B cell (primary cell): ENCODE measurements at regions not wholly inside any gene's neighbourhood (a gene's known extent, or its start where the extent isn't known, plus 50 kb on each side); places are given as distances from the start of the nearest gene placed in this dataset.

ENCODE experiments used
- ATAC-seq: fragments of 200-7000 bp; cut with Tn5 transposase; one replicate; pipeline ENCODE4 v1.10.0; 2021; ENCODE audit warnings: low read depth, mild to moderate bottlenecking, moderate number of reproducible peaks, moderate library complexity
- CTCF ChIA-PET: fragments of 350-600 bp; sonication (Branson Sonifier 250); formaldehyde crosslinking; loops from one replicate; lab custom pipeline; 2021; ENCODE audit warnings: antibody characterized with exemption, inconsistent platforms; lab: Charles Lee
- POLR2A ChIA-PET: fragments of 350-600 bp; sonication (Branson Sonifier 250); formaldehyde crosslinking; loops from one replicate; lab custom pipeline; 2021; ENCODE audit warnings: antibody characterized with exemption; lab: Charles Lee
- DNase-seq: peaks from one replicate; pipeline ENCODE4 v3.0.0; 2013
- H2AFZ ChIP-seq: 2 replicates; pipeline ENCODE4 v1.6.1; 2012; ENCODE audit warnings: mild to moderate bottlenecking, low read depth, low read length; ENCODE audit not compliant: insufficient read depth, poor library complexity, severe bottlenecking
- H3K27ac ChIP-seq, 2 donors: 1 replicate in 1 of 2; 2 replicates in 1 of 2; pipeline ENCODE4 v1.5.1; 2012 to 2013; ENCODE audit warnings: low read length in 2 of 2, mild to moderate bottlenecking in 2 of 2, moderate library complexity in 1 of 2
- H3K27me3 ChIP-seq, 4 experiments: fragments of 200-600 bp in 1 of 4; sonication (generic) in 1 of 4; replicated peaks in 1 of 4; 1 replicate in 2 of 4; 2 replicates in 2 of 4; pipeline versions ENCODE4 v1.6.1 to v1.7.0; 2013 to 2016; ENCODE audit warnings: low read length in 3 of 4, mild to moderate bottlenecking in 2 of 4, mixed read lengths in 1 of 4, moderate library complexity in 1 of 4; ENCODE audit not compliant: insufficient read depth in 4 of 4, control insufficient read depth in 3 of 4; ENCODE audit errors: control extremely low read depth in 1 of 4
- H3K36me3 ChIP-seq, 2 experiments: replicated peaks in 1 of 2; 1 replicate in 1 of 2; 2 replicates in 1 of 2; pipeline versions ENCODE4 v1.6.1 to v1.7.1; 2013; ENCODE audit warnings: low read length in 1 of 2; ENCODE audit not compliant: insufficient read depth in 2 of 2, control insufficient read depth in 1 of 2; ENCODE audit errors: control extremely low read depth in 1 of 2, extremely low read depth in 1 of 2
- H3K4me1 ChIP-seq, 2 donors: fragments of 200-600 bp in 1 of 2; sonication (generic) in 1 of 2; 1 replicate in 1 of 2; 2 replicates in 1 of 2; pipeline versions ENCODE4 v1.5.1 to v1.6.1; 2013 to 2017; ENCODE audit warnings: low read length in 2 of 2; ENCODE audit not compliant: control insufficient read depth in 2 of 2, insufficient read depth in 2 of 2
- H3K4me2 ChIP-seq: replicated peaks from 2 replicates; pipeline ENCODE3; 2012; ENCODE audit warnings: mild to moderate bottlenecking, low read depth, low read length; ENCODE audit not compliant: poor library complexity, severe bottlenecking
- H3K4me3 ChIP-seq, 5 experiments: fragments of 200-600 bp in 1 of 5; sonication (generic) in 1 of 5; 1 replicate in 3 of 5; 2 replicates in 2 of 5; pipeline versions ENCODE4 v1.5.1 to v1.7.0; 2011 to 2016; ENCODE audit warnings: low read length in 4 of 5, mild to moderate bottlenecking in 4 of 5, low read depth in 2 of 5, control low read depth in 1 of 5, moderate library complexity in 1 of 5; ENCODE audit not compliant: insufficient read depth in 1 of 5; ENCODE audit errors: control extremely low read depth in 1 of 5, extremely low read depth in 1 of 5
- H3K79me2 ChIP-seq: fragments of 200-600 bp; sonication (generic); one replicate; pipeline ENCODE4 v1.6.0; 2016; ENCODE audit warnings: low read length; ENCODE audit not compliant: control insufficient read depth, insufficient read depth
- H3K9ac ChIP-seq: fragments of 200-600 bp; sonication (generic); 2 replicates; pipeline ENCODE4 v1.6.1; 2017; ENCODE audit warnings: mild to moderate bottlenecking, low read length, moderate library complexity
- H3K9me3 ChIP-seq, 3 donors: one replicate each; pipeline versions ENCODE4 v1.6.1 to v1.7.1; 2013; ENCODE audit warnings: low read length in 2 of 3; ENCODE audit not compliant: control insufficient read depth in 2 of 3, insufficient read depth in 1 of 3; ENCODE audit errors: control extremely low read depth in 1 of 3
- H4K20me1 ChIP-seq: 2 replicates; pipeline ENCODE4 v1.6.0; 2012; ENCODE audit warnings: mild to moderate bottlenecking, low read length; ENCODE audit not compliant: insufficient read depth, control insufficient read depth, poor library complexity, severe bottlenecking
- H3K27ac Mint-ChIP-seq: one replicate; pipeline ENCODE4 v1.8.0; 2021; ENCODE audit warnings: mixed read lengths
- H3K27me3 Mint-ChIP-seq: one replicate; pipeline ENCODE4 v1.8.0; 2021; ENCODE audit warnings: mixed read lengths
- H3K4me1 Mint-ChIP-seq: one replicate; pipeline ENCODE4 v1.8.0; 2021; ENCODE audit warnings: mixed read lengths
- H3K4me3 Mint-ChIP-seq: one replicate; pipeline ENCODE4 v1.8.0; 2021; ENCODE audit warnings: mixed read lengths
- H3K9me3 Mint-ChIP-seq: one replicate; pipeline ENCODE4 v1.8.0; 2022; ENCODE audit warnings: mixed read lengths; ENCODE audit not compliant: insufficient read depth
- CTCF ChIP-seq: fragments of 200-600 bp; IDR thresholded peaks from one replicate; pipeline ENCODE4 v1.8.0; 2022; ENCODE audit warnings: antibody characterized with exemption, mild to moderate bottlenecking
- EZH2 ChIP-seq: IDR thresholded peaks from 2 replicates; pipeline ENCODE4 v1.6.1; 2012; ENCODE audit warnings: borderline replicate concordance, low read depth, mild to moderate bottlenecking, moderate library complexity, low read length; ENCODE audit not compliant: insufficient read depth, poor library complexity, severe bottlenecking
- WGBS: methylation state at CpG from one replicate; pipeline ENCODE4 v1.1.5; 2013; ENCODE audit warnings: missing lambda C conversion rate; ENCODE audit not compliant: insufficient coverage; 5-methylcytosine and 5-hydroxymethylcytosine counted together
- intact Hi-C: fragments of 100-400 bp; cut with micrococcal nuclease; formaldehyde crosslinking; loops from one replicate; pipeline ENCODE4 v1.10.0; 2022

- ATAC-seq (no peak), DNase-seq (no peak)
- H3K79me2 ChIP-seq: no peaks in the 10 kb centered on the region
- no peak overlapping the region for H2AFZ ChIP-seq
- 81% methylated on average over 3 of the region's 11 CpGs for WGBS
- H3K4me1 ChIP-seq: no peaks in the 10 kb centered on the region
- no peak overlapping the region for H3K9ac ChIP-seq
- no peak overlapping the region for H3K4me3 ChIP-seq
- Mint-ChIP-seq H3K27ac (no peak overlapping the region), H3K4me1 (no peaks in the 10 kb centered on the region), H3K4me3 (no peak overlapping the region), H3K9me3 (no peaks in the 10 kb centered on the region), H3K27me3 (peaks cover 3% of the 10 kb centered on the region)
- no peak overlapping the region for H3K4me2 ChIP-seq
- intact Hi-C loops: no loop called here
- no peaks in the 10 kb centered on the region for H4K20me1 ChIP-seq
- ChIA-PET CTCF (no interaction called here), POLR2A (no interaction called here)
- H3K36me3 ChIP-seq: no peaks in the 10 kb centered on the region
- no peak for TF ChIP-seq CTCF
- no peak for TF ChIP-seq EZH2
- H3K9me3 ChIP-seq: peaks cover 0 to 27% (median 5%) of the 10 kb centered on the region in 3 donors
- no peak overlapping the region for H3K27ac ChIP-seq
- no peaks in the 10 kb centered on the region for H3K27me3 ChIP-seq
These were observed 319.0 kb upstream of the RTL1 start for GRCh38 chr14:101222362-101223070.

- no peaks in the 10 kb centered on the region for H3K36me3 ChIP-seq
- H3K27me3 Mint-ChIP-seq: peaks cover 3% of the 10 kb centered on the region
- H3K27me3 ChIP-seq: no peaks in the 10 kb centered on the region
- H2AFZ ChIP-seq: no peak overlapping the region
- no peak overlapping the region for H3K4me3 Mint-ChIP-seq
- H3K4me3 ChIP-seq: no peak overlapping the region
- no peaks in the 10 kb centered on the region for H3K4me1 ChIP-seq
- H3K27ac Mint-ChIP-seq: no peak overlapping the region
- ATAC-seq: no peak
- 85% methylated on average over 6 of the region's 6 CpGs for WGBS
- H3K9ac ChIP-seq: no peak overlapping the region
- intact Hi-C loops: no loop called here
- H3K27ac ChIP-seq: no peak overlapping the region
- H3K79me2 ChIP-seq: no peaks in the 10 kb centered on the region
- no peak for DNase-seq
- H3K9me3 ChIP-seq: peaks cover 0 to 29% (median 5%) of the 10 kb centered on the region in 3 donors
- no peak for TF ChIP-seq CTCF
- no peak for TF ChIP-seq EZH2
- no peak overlapping the region for H3K4me2 ChIP-seq
- ChIA-PET CTCF (no interaction called here), POLR2A (no interaction called here)
- H3K9me3 Mint-ChIP-seq: no peaks in the 10 kb centered on the region
- H4K20me1 ChIP-seq: no peaks in the 10 kb centered on the region
- no peaks in the 10 kb centered on the region for H3K4me1 Mint-ChIP-seq
These were observed 319.6 kb upstream of the RTL1 start for GRCh38 chr14:101223127-101223526.
